OCI-M1 (cell line): ENCODE measurements at regions not wholly inside any gene's neighbourhood (a gene's known extent, or its start where the extent isn't known, plus 50 kb on each side); places are given as distances from the start of the nearest gene placed in this dataset.

Experiments
- DNase-seq: peaks from one replicate; lab custom pipeline; 2025; lab: John Stamatoyannopoulos, UW

GRCh38 chr1:57494530-57495079, 70.7 kb upstream of the DAB1 start:
- no peak for DNase-seq

GRCh38 chr1:57492586-57493226, 68.8 kb upstream of the DAB1 start:
- DNase-seq, result no peak

DNA sequence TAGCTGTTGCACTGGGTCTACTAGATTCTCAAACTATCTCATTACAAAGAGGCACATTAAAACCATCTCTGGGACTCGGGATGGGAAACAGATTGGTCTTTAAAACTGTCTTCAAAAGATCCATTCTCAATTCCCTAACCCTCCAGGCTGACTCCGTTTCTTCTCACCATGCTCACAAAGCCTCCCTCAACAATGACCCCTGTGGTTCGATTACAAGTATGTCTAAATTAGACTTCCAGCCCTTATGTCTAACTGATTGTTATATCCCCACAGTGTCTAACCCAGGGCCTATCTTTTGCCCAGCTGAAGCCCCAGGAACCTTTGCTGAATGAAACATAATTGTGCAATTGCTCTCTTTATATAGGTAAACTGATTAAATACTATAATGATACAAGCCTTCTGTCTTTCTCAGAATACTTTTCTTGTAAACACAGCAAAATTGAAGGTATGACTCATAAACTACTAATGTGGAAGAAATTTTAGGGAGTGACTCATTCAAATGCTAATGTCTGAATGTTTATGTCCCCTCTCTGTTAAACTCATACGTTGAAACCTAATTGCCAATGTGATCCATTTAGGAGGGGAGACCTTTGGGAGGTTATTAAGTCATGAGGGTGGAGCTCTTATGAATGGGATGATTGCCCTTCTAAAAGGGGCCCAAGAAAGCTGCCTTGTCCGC, 65.6 kb upstream of the DAB1 start:
- DNase-seq, result no peak

DNA sequence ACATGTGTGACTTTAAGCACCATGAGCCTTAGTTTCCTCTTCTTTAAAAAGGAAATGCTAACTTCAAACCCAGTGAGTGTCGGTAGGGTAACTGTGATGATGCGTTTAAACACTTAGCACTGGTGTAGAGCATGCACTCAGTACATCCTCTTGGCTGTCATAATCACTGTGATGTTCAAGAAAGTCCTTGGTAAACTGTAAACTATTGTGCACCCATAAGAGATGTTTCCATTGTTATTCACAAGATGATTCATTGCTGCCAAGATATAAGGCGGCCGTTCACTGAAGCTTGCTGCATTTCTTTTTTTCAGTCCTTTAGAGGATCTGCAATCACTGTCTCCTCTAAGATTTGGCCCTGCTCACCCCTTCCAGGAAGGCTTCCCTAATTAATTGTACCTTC, 61.8 kb upstream of the DAB1 start:
- DNase-seq, result no peak

GRCh38 chr1:57483954-57484353, 60.1 kb upstream of the DAB1 start:
- no peak for DNase-seq

GRCh38 chr1:57479471-57479870, 55.6 kb upstream of the DAB1 start:
- DNase-seq, result no peak

- DNase-seq, result no peak
Measured at GRCh38 chr1:57475366-57475765, 51.5 kb upstream of the DAB1 start.

- DNase-seq, result no peak
Measured at GRCh38 chr1:57474137-57474750, 50.4 kb upstream of the DAB1 start.
